GM12891 (cell line): ENCODE measurements at regions not wholly inside any gene's neighbourhood (a gene's known extent, or its start where the extent isn't known, plus 50 kb on each side); places are given as distances from the start of the nearest gene placed in this dataset.

ENCODE experiments used
- DNase-seq: peaks from one replicate; pipeline ENCODE4 v3.0.0; 2011; ENCODE audit warnings: low spot score; ENCODE audit not compliant: insufficient read length
- FAIRE-seq: peaks from 2 replicates; lab custom pipeline; 2011; peaks lifted over from hg19 to GRCh38; lab: Jason Lieb, UNC
- PAX5 ChIP-seq: IDR thresholded peaks from 2 replicates; pipeline ENCODE4 v1.6.1; 2011; ENCODE audit warnings: low read length, moderate library complexity, mild to moderate bottlenecking; ENCODE audit not compliant: insufficient read depth, severe bottlenecking
- POLR2A ChIP-seq: IDR thresholded peaks from 2 replicates; pipeline ENCODE4 v1.6.1; 2011; ENCODE audit warnings: low read depth, low read length, control low read depth
- POLR2AphosphoS5 ChIP-seq: IDR thresholded peaks from 2 replicates; pipeline ENCODE4 v1.6.1; 2011; ENCODE audit warnings: low read depth, low read length, control low read depth
- POU2F2 ChIP-seq: IDR thresholded peaks from 2 replicates; pipeline ENCODE4 v1.6.1; 2011; ENCODE audit warnings: low read depth, mild to moderate bottlenecking, control low read depth, low read length, moderate library complexity
- SPI1 ChIP-seq: IDR thresholded peaks from 2 replicates; pipeline ENCODE4 v1.6.1; 2011; ENCODE audit warnings: low read depth, low read length, control low read depth
- TAF1 ChIP-seq: IDR thresholded peaks from 2 replicates; pipeline ENCODE4 v1.6.1; 2011; ENCODE audit warnings: low read depth, low read length, control low read depth

GRCh38 chr11:91906871-91907624 is 317.6 kb upstream of the FAT3 start:
- TF ChIP-seq SPI1: no peak
- no peak for TF ChIP-seq POU2F2
- no peak for TF ChIP-seq PAX5
- no peak for TF ChIP-seq TAF1
- no peak for TF ChIP-seq POLR2AphosphoS5
- no peak for FAIRE-seq

DNA sequence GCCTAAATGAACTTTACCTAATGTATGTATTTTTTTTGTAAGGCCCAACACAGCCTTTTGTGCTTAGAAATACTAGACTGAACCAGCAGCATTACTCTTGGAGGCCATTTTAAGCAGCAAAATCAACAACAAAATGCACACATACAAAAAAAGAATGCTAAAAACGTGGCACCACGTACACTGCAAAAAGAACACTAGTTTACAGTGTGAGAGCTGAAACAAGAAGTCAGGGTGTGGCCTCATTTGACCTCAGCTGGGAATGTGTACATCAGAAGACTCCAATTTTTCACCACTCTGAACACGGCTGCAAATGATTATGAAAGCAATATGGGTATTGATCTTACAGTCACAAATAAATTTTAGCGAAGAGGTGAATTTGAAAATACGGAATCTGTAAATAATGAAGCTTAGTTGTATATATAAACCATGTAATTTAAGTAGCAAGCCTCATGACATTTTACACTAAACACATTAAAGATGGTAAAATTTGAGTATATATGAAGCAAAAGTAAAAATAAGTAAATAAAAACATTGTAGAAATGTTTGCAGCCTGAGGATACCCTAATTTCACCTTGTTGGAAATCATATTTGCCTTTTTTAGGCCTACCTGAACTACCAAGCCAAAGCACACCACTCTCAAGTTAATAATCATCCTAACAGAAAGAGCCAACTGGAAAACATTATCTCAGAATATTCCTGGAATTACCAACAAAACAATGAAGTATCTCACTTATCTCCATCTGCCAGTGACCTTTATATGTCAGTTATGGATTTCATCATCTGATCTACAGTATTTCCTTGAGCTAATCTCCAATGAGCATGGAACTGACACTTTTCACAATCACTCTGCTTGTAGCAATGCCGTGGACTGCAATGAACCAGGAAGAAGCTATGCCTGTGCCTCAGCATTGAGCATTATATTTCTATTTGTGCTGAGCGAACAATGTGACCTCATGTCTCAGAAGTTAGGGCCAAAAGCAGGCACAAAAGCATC is 319.5 kb upstream of the FAT3 start:
- TF ChIP-seq POLR2A (no peak), POLR2AphosphoS5 (no peak), PAX5 (no peak), POU2F2 (no peak), SPI1 (no peak), TAF1 (no peak)
- no peak for DNase-seq
- FAIRE-seq: no peak

More at GRCh38 chr11:91906871-91907624, 317.6 kb upstream of the FAT3 start:
- no peak for DNase-seq

DNA sequence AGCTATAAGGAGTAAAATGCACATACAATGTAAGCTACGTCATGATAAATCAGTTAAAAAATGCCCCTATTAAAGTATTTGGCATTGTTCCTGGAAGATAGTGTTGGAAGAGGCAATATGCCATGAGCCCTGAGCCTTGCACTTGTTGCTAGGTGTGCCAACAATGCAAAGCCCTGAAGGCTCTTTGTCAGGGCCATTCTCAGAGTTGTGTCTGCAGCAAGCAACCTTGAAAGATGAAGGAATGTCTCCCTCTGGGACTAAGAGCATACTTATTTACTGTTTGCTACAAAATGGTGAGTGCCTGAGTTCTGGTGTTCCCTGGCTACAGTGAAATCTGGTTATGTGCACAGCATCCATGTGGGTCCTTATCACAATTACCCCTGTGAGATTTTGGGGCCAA is 322.3 kb upstream of the FAT3 start:
- TF ChIP-seq POLR2A: no peak
- TF ChIP-seq TAF1: no peak
- no peak for TF ChIP-seq SPI1
- no peak for TF ChIP-seq POU2F2
- no peak for TF ChIP-seq PAX5
- no peak for TF ChIP-seq POLR2AphosphoS5
- FAIRE-seq (no peak), DNase-seq (no peak)

GRCh38 chr11:91880660-91881059 is 344.0 kb upstream of the FAT3 start:
- FAIRE-seq: no peak
- no peak for DNase-seq
- TF ChIP-seq POLR2A (no peak), POU2F2 (no peak), TAF1 (no peak), POLR2AphosphoS5 (no peak), SPI1 (no peak), PAX5 (no peak)

DNA sequence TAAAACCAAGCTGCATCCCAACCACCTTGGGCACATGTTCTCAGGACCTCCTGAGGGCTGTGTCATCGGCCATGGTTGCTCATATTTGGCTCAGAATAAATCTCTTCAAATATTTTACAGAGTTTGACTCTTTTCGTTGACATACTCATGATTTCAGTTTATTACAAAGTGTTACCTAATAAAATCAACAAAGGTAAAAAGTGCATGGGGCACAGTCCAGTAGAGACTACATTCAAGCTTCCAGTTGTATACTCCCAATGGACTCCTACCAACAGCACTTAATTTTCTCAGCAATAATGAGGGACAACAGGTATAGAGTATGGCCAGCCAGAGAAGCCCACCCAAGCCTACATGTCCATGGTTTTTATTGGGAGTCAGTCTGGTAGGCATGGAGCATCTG is 347.9 kb upstream of the FAT3 start:
- no peak for TF ChIP-seq POU2F2
- no peak for TF ChIP-seq TAF1
- no peak for TF ChIP-seq SPI1
- TF ChIP-seq POLR2A: no peak
- no peak for TF ChIP-seq PAX5
- no peak for TF ChIP-seq POLR2AphosphoS5
- FAIRE-seq (no peak), DNase-seq (no peak)

DNA sequence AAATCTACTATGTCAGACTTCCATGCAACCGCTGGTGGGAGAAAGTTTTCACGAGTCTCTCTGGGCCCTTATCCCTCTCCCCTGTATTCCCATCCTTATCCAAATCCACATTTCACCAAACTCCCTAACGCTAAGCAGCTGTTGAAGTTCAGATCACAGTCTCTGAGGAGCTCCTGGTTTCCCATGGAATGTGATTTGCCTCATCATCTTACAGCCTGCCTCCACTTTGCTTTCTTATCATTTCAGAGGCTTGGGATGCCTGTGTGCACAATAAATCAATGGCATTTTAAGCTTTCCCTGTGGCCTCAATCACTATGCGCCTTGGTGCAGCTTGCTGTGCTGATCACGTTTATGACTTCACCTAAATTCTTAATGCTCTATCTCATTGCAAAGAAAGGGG is 352.4 kb upstream of the FAT3 start:
- DNase-seq: no peak
- FAIRE-seq: no peak
- TF ChIP-seq POU2F2 (no peak), POLR2AphosphoS5 (no peak), POLR2A (no peak), SPI1 (no peak), PAX5 (no peak), TAF1 (no peak)

DNA sequence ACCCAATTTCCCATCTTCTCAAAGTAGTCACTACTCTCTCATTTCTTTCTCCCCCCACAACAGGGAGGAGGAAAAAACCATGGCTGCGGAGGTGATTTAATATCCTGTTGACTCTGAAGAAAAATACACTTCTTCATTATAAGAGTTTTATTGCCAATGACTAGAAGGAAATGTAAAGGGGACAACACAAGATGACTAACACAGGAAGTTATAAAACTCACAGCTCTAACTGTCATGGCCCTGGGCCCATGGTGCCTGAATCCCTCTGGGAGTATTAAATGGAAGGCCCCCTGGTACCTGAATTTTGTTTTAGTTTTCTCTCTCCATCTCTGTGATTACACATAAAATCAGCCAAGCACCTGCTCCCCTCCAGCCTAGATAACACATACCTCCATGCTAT is 352.8 kb upstream of the FAT3 start:
- FAIRE-seq (no peak), DNase-seq (no peak)
- TF ChIP-seq POLR2A (no peak), TAF1 (no peak), SPI1 (no peak), POLR2AphosphoS5 (no peak), POU2F2 (no peak), PAX5 (no peak)

GRCh38 chr11:91871048-91871447 is 353.6 kb upstream of the FAT3 start:
- FAIRE-seq (no peak), DNase-seq (no peak)
- TF ChIP-seq TAF1 (no peak), POU2F2 (no peak)

GRCh38 chr11:91869686-91870085 is 354.9 kb upstream of the FAT3 start:
- no peak for TF ChIP-seq POU2F2
- no peak for TF ChIP-seq POLR2AphosphoS5
- TF ChIP-seq SPI1: no peak
- no peak for TF ChIP-seq PAX5
- TF ChIP-seq POLR2A: no peak
- no peak for TF ChIP-seq TAF1
- DNase-seq (no peak), FAIRE-seq (no peak)
